ENCODE measurements at regions not wholly inside any gene's neighbourhood (a gene's known extent, or its start where the extent isn't known, plus 50 kb on each side); places are given as distances from the start of the nearest gene placed in this dataset.
"Not testable (repeated sequence)": the region's sequence is repeated elsewhere in the genome, so short reads cannot be mapped to it uniquely, and the experiment has no call there.

DNA sequence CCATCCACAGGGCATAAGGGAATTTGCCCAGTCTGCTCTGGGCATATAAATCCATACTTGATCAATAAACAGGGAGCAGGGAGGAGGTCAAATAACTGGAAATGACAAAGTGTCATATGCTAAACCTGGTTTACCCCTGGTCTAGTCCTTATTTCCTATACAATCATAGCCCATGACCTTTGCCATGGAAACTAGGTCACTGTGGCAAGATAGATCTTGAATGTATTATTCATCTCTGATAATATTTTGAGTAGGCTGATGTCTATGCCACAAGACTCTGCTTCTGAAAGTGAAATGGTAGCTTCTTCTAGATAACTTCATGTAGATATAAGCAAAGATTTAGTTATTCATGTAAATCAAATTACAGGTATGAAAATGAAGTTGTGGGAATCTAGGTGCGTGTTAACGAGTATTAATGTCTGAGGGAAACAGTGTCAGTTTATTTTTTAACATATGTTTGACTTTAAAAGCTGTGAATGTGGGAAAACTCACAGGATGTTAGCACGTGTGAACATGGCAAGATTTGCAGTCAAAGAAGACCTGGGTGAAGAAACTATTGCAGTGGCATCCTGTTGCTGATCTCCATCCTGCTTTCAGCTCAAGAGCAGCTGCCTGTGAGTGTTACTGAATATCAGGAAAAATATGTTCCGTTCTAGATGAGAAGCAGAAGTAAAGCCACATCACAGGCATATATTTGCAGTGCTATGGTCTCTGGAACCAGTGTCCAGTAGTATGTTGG lies 81.8 kb upstream of the NDP start:
- no peak for TF ChIP-seq CTCF (IDR thresholded peaks at IDR 0.05; ENCODE audit: control extremely low read depth, extremely low read depth, low read depth, missing control alignments)
- ChIA-PET POLR2A (no interaction called here), CTCF (interaction anchor here (1.1 to 1.6 kb wide), 2 partner anchors 11 to 16 kb away, joined by 3 to 5 read pairs; no protein-coding TSS in a partner anchor)
- no peak for DNase-seq (ENCODE audit: extremely low spot score)

DNA sequence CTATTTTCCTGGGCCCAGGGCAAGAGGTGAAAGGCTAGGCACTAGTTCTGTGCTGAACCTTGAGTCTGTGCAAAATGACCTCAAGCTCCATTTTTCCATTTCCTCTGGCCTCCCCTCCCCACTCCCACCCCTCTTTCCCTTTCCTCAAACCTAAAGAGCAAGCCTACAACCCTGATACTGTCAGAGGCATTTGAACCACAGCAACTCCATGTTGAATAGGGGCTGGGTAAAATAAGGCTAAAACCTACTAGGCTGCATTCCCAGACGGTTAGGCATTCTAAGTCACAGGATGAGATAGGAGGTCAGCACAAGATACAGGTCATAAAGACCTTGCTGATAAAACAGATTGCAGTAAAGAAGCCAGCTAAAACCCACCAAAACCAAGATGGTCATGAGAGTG lies 71.9 kb upstream of the NDP start:
- DNase-seq (ENCODE audit: extremely low spot score); POLR2A ChIA-PET: not testable (repeated sequence)
- CTCF ChIA-PET = interaction anchor here (1.6 kb wide), 1 partner anchor 10 kb away, joined by 5 read pairs; no protein-coding TSS in a partner anchor

- no peak for TF ChIP-seq CTCF (IDR thresholded peaks at IDR 0.05; ENCODE audit: control extremely low read depth, extremely low read depth, low read depth, missing control alignments)
- no peak for DNase-seq (ENCODE audit: extremely low spot score)
- POLR2A ChIA-PET = no interaction called here
- CTCF ChIA-PET = interaction anchor here (1.6 kb wide), 1 partner anchor 12 kb away, joined by 5 read pairs; no protein-coding TSS in a partner anchor
These were observed 70.3 kb upstream of the NDP start for GRCh38 chrX:44043496-44043895.

DNA sequence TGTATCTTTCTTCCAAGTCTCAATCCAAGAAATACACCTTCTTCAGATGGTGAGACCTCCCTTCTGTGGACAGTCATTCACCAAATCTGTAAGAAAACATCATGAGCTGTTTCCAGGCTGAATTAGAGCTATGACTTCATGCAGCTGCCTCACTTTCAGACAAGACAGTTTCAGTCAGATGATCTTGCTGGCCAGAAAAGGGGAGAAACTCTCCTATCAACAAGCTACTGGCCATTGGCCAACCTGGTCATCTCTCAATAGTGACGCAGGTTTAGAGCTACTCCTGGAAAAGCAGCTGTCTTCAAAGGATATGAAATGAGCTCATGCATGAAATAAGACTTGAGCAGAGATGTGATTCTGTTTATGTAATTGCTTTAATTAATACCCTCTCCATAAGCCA lies 69.6 kb upstream of the NDP start:
- ChIA-PET CTCF (no interaction called here), POLR2A (no interaction called here)
- TF ChIP-seq CTCF (IDR thresholded peaks at IDR 0.05; ENCODE audit: control extremely low read depth, extremely low read depth, low read depth, missing control alignments) = no peak
- no peak for DNase-seq (ENCODE audit: extremely low spot score)

GRCh38 chrX:44042116-44042515 lies 68.9 kb upstream of the NDP start:
- ChIA-PET POLR2A (no interaction called here), CTCF (no interaction called here)
- no peak for TF ChIP-seq CTCF (IDR thresholded peaks at IDR 0.05; ENCODE audit: control extremely low read depth, extremely low read depth, low read depth, missing control alignments)
- no peak for DNase-seq (ENCODE audit: extremely low spot score)

DNA sequence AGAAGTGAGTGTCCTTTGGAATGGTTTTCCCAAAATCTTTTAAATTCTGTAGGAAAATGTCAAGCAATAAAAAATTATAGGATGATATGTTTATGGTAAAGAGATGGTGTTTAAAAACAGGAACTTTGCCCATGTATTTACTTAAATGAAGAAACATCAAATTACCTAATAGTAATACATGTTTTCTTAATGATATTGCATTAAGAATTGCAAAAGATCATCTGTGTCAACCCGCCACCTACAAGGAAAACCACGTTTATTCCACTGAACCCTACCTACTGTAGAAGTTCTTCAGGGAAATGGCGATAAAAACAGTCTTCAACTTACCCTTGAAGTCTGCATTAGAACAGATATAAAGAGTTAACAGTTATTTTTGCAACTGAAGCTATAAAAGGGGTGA lies 67.2 kb upstream of the NDP start:
- ChIA-PET POLR2A (no interaction called here), CTCF (no interaction called here)
- DNase-seq (ENCODE audit: extremely low spot score) = no peak
- no peak for TF ChIP-seq CTCF (IDR thresholded peaks at IDR 0.05; ENCODE audit: control extremely low read depth, extremely low read depth, low read depth, missing control alignments)

DNA sequence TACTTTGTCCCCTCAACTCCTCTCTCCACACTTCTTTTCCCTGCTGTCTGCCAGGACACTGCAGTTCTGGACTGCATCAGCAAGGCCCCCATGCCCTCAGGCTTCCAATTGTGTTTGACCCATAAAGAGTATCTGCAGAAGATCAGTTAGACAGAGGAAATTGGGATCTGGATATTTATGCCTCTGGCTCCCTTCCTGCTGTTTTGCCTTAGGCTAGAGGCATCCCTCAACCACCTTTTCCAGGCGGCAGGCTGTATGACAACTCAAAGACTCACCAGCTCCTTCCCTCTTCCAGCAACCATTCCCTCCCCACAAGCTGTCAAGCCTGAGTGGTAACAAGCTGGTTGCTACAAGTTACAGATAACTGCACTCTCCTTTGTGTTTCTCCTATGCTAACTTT lies 66.4 kb upstream of the NDP start:
- TF ChIP-seq CTCF (IDR thresholded peaks at IDR 0.05; ENCODE audit: control extremely low read depth, extremely low read depth, low read depth, missing control alignments) = no peak
- ChIA-PET POLR2A (no interaction called here), CTCF (interaction anchor here (1.3 kb wide), 1 partner anchor 16 kb away, joined by 3 read pairs; no protein-coding TSS in a partner anchor)
- no peak for DNase-seq (ENCODE audit: extremely low spot score)
